ENCODE measurements at regions not wholly inside any gene's neighbourhood (a gene's known extent, or its start where the extent isn't known, plus 50 kb on each side); places are given as distances from the start of the nearest gene placed in this dataset.

- DNase-seq: no peak
Observed at GRCh38 chr2:134191835-134192234, 62.0 kb upstream of the MGAT5 start.

GRCh38 chr2:134193006-134193405 is 60.9 kb upstream of the MGAT5 start:
- DNase-seq: no peak

- no peak for DNase-seq
Observed at GRCh38 chr2:134194519-134194918, 59.4 kb upstream of the MGAT5 start.

- DNase-seq: no peak
Observed at GRCh38 chr2:134195341-134195740, 58.5 kb upstream of the MGAT5 start.

- no peak for DNase-seq
Observed at GRCh38 chr2:134197445-134197844, 56.4 kb upstream of the MGAT5 start.

GRCh38 chr2:134198006-134198634 is 55.8 kb upstream of the MGAT5 start:
- DNase-seq: no peak

- DNase-seq: no peak
Observed at GRCh38 chr2:134199123-134199522, 54.7 kb upstream of the MGAT5 start.

GRCh38 chr2:134200036-134200618 is 53.7 kb upstream of the MGAT5 start:
- no peak for DNase-seq

- no peak for DNase-seq
Observed at GRCh38 chr2:134201533-134201932, 52.3 kb upstream of the MGAT5 start.

GRCh38 chr2:134202371-134202770 is 51.5 kb upstream of the MGAT5 start:
- DNase-seq: no peak

GRCh38 chr2:134203175-134203574 is 50.7 kb upstream of the MGAT5 start:
- DNase-seq: no peak

All from activated CD4-positive, alpha-beta T cell treated with anti-CD3 and anti-CD28 coated beads, Interleukin-2, amount 50 U/mL, for 4 hours (primary cell).